ENCODE measurements at regions not wholly inside any gene's neighbourhood (a gene's known extent, or its start where the extent isn't known, plus 50 kb on each side); places are given as distances from the start of the nearest gene placed in this dataset.

DNA sequence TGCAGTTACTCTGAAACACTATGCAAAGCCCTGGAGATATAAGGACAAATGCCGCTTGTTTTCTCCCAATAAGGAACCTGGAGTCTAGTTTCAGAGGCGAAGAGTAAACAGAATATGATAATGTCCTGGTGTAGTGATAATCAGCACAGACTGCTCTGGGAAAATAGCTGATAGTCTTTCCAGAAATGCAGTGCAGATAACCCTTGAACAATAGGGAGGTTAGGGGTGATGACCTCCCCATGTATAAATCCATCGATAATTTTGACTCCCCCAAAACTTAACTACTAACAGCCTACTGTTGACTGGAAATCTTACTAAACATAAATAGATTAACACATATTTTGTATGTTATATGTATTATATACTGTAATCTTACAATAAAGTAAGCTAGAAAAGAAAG is 1280.9 kb upstream of the TENM3 start:
- intact Hi-C loops (cut with DNase I; ENCODE audit: low total_unique reads) = no loop called here
- 88 to 93% methylated on average over 3 of the region's 3 CpGs for WGBS, 2 donors

DNA sequence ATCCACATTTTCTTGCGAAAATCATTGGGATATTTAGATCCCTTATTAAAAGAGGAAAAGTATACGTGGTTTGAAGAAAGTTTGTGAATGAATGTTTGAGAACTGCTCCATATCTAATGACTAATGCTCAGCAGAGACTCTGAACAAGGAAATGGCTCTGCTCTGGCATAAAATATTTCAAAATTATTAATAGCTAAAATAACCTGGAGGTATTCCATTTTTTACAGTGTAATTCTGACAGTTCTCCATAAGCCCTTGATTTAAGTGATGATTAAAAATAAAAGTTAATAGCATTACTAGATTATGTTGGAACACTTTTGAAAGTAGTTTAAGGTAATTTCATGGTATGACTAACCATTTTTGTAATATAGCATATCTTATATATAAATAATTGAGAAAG is 1276.9 kb upstream of the TENM3 start:
- intact Hi-C loops (cut with DNase I; ENCODE audit: low total_unique reads) = no loop called here
- H3K4me3 ChIP-seq (ENCODE audit: low read depth, poor library complexity, severe bottlenecking) = no peak overlapping the region
- no peak for TF ChIP-seq POLR2A (IDR thresholded peaks at IDR 0.05)
- TF ChIP-seq CTCF (IDR thresholded peaks at IDR 0.05) = no peak
- no peak for DNase-seq (ENCODE audit: low spot score in 2 of 2)
- WGBS, 2 donors = 65 to 70% methylated on average over 2 of the region's 2 CpGs

More for the DNA sequence above, 1280.9 kb upstream of the TENM3 start:
- TF ChIP-seq CTCF (IDR thresholded peaks at IDR 0.05) = no peak
- no peak for TF ChIP-seq POLR2A (IDR thresholded peaks at IDR 0.05)
- no peak overlapping the region for H3K4me3 ChIP-seq (ENCODE audit: low read depth, poor library complexity, severe bottlenecking)
- no peak for DNase-seq (ENCODE audit: low spot score in 2 of 2)

- no peak for DNase-seq (ENCODE audit: low spot score in 2 of 2)
- intact Hi-C loops (cut with DNase I; ENCODE audit: low total_unique reads) = no loop called here
- TF ChIP-seq POLR2A (IDR thresholded peaks at IDR 0.05) (no peak), CTCF (IDR thresholded peaks at IDR 0.05) (no peak)
- H3K4me3 ChIP-seq (ENCODE audit: low read depth, poor library complexity, severe bottlenecking) = no peak overlapping the region
- WGBS, 2 donors = 81 to 83% methylated on average over 3 of the region's 3 CpGs
Observed at GRCh38 chr4:180967936-180968335, 1275.3 kb upstream of the TENM3 start.

DNA sequence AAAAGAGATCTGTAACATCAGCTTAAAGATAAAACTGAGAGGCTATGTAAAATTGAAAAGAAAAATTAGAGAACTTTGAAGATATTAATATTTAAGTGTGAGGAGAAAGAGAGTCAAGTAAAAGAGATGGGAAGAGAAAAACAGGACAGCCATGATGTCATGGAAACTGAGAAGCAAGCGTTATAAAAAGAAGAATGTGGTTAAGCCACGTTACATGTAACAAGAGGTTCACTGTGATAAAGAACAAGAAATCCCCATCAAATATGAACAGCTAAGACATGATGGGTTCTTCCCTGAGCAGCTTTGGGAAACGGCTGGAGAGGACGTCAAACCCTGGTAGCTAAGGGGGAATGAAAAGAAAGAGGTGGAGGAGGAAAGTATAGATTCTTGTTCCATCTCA is 1269.3 kb upstream of the TENM3 start:
- 74 to 81% methylated on average over 4 of the region's 4 CpGs for WGBS, 2 donors
- no peak for DNase-seq (ENCODE audit: low spot score in 2 of 2)
- intact Hi-C loops (cut with DNase I; ENCODE audit: low total_unique reads) = no loop called here
- TF ChIP-seq CTCF (IDR thresholded peaks at IDR 0.05) (no peak), POLR2A (IDR thresholded peaks at IDR 0.05) (no peak)
- H3K4me3 ChIP-seq (ENCODE audit: low read depth, poor library complexity, severe bottlenecking) = no peak overlapping the region

- 70 to 79% methylated on average over 3 of the region's 3 CpGs for WGBS, 2 donors
Observed at GRCh38 chr4:180990931-180991330, 1252.3 kb upstream of the TENM3 start.

More at GRCh38 chr4:180990931-180991330, 1252.3 kb upstream of the TENM3 start:
- DNase-seq (ENCODE audit: low spot score in 2 of 2) = no peak
- no peak overlapping the region for H3K4me3 ChIP-seq (ENCODE audit: low read depth, poor library complexity, severe bottlenecking)
- TF ChIP-seq CTCF (IDR thresholded peaks at IDR 0.05) = no peak
- TF ChIP-seq POLR2A (IDR thresholded peaks at IDR 0.05) = no peak
- intact Hi-C loops (cut with DNase I; ENCODE audit: low total_unique reads) = no loop called here
